ENCODE measurements at regions not wholly inside any gene's neighbourhood (a gene's known extent, or its start where the extent isn't known, plus 50 kb on each side); places are given as distances from the start of the nearest gene placed in this dataset.
"Not testable (repeated sequence)": the region's sequence is repeated elsewhere in the genome, so short reads cannot be mapped to it uniquely, and the experiment has no call there.

GRCh38 chr22:15775670-15776669, 86.1 kb downstream of the POTEH start:
- not testable (repeated sequence) for TF ChIP-seq CTCF (IDR thresholded peaks at IDR 0.05; ENCODE audit: poor library complexity); EZH2 (IDR thresholded peaks at IDR 0.05; ENCODE audit: borderline replicate concordance)

Measured in hepatocyte (in vitro differentiated cells).